ENCODE measurements at regions not wholly inside any gene's neighbourhood (a gene's known extent, or its start where the extent isn't known, plus 50 kb on each side); places are given as distances from the start of the nearest gene placed in this dataset.

DNA sequence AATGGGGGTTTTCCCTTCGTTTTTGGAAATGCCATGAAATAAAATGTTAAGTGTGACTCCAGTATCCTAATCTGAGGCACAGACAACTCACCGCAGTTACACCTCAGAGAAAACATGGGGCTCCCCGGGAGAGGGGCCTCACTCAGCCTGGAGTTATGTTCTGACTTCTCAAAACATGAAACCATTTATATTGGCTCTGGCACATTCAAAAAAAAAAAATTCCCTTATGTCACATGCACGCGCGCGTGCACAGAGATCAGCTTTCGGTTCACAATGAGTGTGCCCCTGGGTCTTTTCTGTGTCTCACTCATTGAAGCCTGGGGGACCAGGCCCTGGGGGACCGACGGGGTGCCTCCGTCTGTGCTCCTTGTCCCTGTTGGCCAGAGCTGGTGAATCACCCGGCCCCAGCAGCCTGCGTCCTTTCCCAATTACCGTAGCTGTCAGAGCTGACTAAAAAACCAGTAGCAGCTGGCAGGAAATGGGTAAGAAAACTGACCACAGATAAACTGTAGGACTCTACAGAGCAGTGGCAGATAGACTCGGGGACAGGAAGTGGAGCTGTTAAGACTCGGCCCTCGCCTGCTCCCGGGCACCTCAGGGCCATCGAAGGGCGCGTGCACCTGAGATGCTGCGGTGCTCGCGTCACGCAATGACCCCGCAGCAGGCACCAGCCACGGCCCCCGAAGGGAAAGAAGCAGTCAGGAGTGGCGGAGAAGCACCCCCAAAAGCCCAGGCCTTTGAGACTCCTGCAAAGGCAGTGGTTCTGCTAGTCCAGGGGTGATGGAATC lies 138.3 kb upstream of the ID2 start:
- no peak for DNase-seq

DNA sequence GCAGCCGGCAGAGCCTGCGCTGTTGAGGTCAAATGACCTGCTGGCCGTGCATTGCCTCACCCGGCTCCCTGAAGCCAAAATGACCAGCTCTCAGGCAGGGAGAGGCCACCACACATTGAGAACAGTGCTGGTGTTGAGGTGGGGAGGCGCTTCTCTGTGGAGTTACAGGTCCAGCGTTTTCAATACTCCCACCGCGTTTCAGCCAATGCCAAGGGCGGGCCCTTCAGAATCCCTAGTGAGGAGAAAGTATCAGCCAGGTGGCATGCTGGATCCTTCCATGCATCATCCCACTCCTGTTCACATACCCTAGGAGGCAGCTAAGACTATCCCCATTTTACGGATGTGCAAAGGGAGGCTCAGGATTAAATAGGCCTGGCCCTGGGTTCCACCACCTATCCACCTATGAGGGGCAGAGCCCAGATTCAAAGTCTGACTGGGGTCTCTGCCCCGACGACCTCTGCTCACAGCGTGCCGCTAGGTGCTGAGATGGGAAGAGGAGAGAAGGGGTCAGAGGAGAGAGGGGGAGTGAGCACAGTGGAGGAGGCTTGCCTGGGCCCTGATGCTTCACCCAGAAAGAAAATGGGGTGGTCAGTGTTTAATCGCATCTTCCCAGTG lies 137.6 kb upstream of the ID2 start:
- DNase-seq, result no peak

DNA sequence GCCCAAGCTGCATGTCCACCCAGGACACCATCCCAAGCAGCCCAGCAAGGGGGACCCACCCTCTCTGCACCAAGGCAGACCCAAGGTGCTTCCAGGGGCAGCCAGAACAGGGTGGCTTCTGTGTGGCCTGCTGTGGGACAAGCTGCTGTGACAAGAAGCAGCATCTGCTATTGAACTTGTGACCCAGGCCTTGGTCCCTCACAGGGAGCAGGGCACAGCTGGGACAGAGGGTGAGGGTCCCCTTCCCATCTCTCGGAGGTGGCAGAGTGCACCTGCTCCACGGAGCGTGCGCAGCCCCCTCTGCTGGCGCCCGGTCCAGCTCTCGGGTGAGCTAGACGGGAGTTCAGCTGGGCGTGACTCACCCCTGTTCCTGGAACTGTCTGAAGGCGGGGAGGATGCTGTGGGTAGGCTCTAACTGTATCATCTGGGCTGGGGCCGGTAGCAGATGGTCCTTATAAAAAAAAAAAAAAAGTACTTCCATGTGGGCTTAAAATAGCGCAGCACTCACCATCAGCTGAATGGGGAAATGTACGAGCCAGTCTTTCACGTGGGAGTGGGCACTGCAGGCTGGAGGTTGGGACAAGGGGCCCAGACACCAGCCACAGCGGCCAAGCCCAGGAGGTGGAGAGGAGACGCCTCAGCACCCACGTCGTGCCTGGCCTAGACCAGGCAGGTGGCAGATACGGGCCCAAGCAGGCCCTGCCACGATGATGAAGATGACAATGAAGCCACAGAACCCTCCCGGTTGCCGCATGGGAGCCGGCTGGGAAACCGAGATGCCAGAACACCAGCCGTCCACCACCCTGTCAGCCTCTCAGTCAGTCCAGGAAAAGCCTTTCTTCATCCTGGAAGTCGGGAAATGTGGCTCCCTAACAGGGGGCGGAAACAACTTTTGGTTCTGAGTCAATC lies 136.8 kb upstream of the ID2 start:
- peak; percentile 29 for DNase-seq

DNA sequence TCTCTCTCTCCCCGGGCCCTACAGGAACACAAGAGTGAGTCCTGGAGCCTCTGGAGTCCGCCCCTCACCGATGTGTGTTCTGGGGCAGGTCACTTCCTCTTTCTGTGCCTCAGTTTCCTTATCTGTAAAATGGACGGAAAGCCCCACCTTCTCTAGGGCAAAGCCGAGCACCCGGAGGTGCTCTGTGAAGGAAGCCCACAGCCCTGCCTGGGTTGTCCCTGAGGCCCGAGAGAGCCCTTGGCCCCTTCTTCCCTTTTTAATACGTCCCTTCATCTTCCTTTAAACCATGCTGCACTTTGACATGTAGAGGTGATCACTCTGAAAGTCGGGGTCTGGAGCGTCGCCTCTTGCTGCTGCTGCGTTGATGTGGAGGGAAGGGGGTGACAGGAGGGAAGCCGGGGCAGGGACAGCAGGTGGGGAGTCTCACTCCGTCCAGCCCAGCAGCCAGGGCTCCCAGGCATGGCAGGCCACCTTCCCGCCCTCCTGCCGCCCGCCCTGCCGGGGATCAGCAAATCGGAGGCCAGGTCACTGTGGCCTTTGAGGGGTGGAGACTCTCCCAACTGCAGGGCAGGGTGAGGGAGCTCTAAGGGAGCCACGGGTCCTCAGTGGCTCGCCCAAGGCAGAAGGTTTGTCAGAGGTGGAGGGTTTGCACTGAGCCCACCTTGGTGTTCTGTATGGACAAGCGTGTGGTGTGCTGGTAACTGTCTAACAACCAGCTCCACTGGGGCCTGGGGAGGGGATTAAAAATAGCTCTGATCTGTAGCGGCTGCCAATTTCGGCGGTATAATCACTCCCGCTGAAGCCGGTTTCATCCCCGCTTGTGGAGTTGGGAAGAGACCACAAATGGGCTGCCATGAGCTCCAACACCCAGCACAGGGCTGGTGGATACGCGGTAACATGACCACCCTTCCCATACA lies 135.9 kb upstream of the ID2 start:
- DNase-seq, result no peak

DNA sequence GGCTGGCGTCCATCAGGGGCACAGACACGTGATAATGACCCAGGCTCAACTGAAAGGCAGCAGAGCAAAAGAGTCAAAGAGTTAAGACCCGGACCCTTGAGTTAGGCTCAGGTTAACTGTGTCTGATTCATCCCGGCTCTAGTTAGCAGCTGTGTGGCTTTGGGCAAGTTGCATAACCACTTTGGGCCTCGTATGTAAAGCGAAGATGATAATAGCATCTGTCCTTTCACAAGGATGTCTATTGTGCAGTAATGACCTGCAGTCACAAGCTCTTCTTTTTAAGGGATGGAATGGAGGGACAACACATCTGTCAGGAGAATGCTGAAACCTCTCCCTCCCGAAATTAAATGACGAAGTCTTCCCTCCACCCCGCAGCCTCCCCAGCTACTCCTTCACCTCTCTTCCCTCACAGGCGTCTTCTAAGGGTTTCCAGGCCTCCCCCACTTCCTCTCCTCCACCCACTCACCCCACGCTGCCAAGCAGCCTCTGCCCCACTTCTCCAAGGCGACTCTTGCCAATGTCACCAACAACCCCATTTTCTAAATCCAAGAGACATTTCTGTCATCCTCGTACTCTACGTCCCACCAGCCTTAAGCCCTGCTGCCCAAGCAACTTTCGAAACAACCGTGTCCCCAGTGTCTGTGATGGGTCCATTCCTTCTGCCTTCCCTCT lies 135.1 kb upstream of the ID2 start:
- DNase-seq, result no peak

DNA sequence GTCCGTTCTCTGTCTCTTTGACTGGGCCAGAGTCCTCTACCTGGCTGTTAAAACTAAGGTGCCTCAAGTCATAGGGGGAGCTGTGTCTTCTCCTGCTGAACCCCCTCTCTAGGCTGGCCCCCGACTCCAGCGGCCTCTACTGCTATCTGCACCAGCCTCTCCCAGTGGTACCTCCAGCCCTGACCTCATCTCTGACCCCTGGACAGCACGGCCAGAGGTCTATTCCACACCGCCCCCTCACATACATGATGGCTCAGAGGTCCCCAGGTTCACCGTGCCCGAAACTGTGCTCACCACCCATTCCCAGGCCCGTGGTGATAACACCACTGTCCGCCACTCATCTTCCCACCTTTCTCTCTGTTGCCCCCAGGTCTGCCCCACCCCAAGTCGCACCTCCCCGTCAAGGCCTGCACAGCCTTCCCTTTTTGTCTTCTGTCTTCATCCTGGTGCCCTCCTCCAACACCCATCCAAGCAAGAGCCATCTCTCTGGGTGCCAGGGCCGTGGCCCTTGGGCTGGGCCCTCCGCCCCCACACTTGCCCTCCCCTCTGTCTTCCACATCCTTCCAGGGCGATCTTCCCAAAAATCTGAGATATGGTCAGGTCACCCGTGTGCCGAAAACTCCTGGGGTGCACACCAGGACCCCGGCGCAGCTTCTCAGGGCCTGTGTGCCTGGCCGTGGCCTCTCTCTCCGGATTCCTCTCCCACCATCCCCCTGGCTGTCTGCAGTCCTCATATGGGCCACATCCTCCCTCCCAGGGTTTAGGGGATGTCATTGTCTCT lies 134.4 kb upstream of the ID2 start:
- no peak for DNase-seq

DNA sequence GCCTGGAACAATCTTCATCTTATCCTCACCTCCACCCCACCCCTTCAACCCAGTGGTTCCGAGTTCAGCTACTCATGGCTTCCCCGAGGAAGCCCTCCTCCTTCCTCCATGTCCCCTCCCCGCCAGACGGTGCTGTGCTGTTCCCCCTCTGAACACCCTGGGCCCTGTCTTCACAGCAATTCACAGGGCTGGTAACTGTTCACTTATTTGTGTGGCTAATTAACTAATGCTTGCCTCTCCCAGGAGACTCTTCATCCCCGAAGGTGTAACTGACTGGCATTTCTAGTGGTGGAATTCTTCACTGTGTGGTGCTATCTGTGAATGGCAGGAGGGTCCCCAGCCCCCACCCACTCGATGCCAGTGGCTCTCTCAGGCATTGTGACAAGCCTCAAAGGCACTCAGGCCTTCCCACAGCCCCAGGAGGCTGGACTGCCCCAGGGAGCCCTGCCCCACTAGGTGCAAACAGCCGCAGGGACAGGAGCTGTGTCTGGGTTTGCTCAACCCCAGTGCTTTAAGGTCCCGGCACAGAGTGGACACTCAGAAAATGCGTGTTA lies 133.7 kb upstream of the ID2 start:
- no peak for DNase-seq

DNA sequence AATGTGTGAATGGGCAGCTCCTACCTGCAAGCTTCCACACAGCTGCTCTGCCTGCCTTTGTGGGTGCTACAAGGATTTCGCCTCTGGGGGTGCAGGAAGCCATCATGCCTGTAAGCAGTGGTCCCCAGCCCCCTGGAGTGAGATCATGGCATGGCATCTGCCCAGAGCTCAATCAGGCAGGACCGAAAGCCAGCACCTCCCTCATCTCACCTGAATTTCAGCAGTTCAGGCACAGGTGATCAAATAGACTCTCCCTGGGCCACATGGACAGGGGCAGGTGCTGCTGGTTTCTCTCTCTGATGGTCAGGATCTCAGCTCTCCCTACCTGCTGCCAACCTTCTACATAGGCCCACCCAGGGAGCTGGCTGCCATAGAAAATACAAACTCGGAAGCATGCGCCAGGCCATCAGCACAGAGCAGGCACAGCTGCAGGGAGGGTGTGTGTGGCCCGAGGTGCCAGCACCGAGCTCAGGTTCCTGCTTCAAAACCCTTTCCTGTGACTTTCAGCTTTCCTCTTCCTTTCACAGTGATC lies 133.2 kb upstream of the ID2 start:
- DNase-seq, result peak; percentile 21

DNA sequence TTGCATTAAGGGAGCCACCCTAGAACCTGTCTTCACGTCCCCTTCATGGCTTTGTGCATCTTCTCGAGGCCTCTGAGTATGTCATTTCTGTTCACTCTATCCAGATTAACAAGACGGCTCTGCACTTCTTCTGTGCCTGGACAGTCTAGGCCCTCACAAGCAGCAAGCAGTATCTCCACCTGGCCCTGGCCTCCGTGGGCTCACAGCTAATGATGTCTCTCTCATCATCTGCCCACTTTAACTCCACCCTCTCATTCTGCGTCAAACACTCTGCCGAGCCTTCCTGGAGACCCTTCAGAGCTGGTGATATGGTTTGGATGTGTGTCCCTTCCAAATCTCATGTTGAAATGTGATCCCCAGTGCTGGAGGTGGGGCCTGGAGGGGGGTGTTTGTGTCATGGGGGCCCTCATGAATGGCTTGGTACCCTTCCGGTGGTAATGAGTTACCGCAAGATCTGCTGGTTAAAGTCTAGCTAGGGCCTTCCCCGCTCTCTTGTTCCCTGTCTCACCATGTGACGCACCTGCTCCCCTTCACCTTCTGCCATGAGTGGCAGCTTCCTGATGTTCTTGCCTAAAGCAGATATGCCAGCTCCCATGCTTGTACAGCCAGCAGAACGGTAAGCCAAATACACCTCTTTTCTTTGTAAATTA lies 132.5 kb upstream of the ID2 start:
- no peak for DNase-seq

DNA sequence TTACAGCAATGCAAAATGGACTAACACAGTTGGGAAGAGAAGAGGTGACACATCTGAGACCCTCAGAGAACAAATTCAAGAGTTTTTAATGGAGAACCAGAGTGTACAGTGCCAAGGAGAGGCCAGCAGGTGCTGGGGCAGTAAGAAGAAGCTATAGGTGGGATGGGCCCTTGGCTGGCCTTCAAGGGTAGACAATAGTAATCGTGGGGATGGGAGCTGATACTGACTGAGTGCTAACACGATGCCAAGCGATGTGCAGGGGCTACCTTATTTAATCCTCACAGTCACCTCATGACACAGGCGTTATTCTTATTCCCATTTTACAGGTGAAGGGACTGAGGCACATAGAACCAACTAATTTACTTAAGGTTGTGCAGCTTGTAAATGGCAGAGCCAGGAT lies 131.9 kb upstream of the ID2 start:
- DNase-seq, result no peak

DNA sequence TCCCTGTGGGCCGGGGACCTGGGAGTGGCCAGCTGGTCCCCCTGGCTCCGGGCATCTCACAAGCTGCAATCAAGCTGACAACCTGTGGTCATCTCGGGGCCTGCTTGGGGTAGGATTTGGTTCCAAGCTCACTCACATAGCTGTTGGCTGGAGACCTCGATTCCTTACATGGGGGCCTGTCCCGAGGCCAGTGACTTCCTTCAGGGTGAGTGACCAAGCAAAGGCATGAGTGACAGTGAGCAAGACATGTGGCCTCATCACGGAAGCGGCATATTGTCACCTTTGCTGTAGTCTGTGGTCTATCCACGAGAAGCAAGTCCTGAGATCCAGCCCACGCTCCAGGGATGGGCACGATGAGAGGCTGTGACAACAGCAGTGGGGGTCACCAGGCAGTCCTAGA lies 131.4 kb upstream of the ID2 start:
- DNase-seq, result no peak

DNA sequence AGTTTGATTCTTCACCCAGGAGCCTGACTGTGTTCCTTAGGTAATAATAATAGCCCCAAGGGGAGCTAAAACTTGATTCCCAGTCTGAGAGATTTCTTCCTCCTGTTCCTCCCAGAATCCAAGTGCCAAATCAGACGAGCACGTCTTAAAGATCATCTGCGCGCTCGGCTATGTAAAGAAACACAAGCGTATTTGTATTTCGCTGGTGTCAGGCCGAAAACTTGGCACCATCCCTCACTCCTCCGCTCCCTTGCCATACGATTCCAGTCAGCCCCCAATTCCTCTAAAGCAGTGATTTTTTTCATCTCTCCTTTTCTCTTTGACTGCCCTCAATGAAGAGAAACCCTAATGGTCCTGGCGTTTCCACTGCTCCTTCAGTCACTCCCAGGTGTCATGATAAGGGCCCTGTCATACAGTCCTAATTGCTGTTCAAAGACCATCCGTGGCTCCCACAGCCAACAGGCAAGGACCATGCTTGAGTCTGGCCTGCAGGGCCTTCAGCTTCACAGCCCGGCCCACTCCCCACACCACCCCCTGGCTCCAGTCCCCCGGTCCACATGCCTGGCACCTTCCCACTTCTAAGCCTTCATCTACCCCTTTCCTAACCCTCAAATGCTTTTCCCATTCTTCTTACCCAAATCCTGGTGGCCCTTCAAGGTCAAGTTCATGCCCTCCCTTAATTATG lies 130.8 kb upstream of the ID2 start:
- DNase-seq, result no peak

DNA sequence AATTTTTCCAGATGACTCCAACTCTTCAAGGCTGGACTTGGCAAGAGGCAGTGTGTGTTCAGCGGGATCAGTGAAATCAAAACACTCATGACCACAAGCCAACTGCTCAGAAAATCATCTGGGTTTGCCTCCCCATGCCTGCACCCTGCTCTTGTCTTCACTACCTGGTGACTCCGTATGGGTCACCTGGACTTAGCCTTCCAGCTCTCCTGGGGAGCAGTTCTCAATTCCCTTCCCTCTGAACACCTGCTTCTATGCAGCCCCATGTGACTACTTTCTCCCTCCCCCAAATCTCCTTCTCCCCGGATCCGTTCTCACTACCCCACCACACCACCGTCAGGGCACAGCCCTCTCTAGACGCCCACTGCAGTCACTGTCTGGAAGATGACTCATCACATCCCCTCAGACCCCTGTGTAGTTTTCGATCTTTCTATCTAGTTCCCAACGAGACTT lies 130.2 kb upstream of the ID2 start:
- no peak for DNase-seq

DNA sequence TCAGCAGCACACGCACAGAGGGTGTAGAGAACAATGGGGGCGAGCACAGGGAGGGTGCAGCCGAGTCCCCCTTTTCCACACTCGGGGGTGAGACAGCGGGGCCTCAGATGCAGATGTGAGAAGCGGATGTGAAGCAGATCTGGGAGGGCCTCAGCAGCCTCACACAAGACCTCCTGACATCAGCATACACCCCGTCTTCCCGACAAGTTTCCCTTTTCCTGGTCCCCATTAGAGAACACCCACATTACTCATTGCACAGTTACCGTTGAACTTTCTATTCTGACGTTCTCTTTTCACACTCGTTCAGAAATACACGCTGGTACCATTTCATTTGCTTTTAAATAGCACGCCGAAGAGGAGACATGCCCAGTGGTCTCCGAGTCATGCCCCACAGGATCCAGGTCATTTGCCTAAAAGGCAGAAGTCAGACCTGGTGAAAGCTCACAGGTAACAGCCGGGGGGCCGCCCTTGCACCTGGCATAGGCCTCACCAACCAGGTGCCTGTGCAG lies 129.5 kb upstream of the ID2 start:
- DNase-seq, result no peak

DNA sequence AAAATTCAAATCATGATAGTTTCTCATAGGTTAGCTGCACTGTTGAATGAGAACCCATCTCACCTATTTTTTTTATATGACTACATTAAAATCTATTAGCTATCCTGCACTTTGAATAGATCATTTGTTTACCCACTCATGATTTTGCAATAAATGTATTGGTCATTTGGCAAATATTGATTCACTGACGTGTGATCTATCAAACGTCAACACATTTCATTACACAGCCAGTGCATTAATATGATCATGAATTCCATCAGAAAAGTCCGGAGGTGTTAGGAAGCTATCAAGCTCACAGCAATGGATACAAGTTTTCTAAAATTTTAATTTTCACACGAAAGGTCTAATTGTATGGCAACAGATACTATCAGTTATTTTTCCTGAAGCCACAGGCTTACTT lies 128.2 kb upstream of the ID2 start:
- DNase-seq, result no peak

DNA sequence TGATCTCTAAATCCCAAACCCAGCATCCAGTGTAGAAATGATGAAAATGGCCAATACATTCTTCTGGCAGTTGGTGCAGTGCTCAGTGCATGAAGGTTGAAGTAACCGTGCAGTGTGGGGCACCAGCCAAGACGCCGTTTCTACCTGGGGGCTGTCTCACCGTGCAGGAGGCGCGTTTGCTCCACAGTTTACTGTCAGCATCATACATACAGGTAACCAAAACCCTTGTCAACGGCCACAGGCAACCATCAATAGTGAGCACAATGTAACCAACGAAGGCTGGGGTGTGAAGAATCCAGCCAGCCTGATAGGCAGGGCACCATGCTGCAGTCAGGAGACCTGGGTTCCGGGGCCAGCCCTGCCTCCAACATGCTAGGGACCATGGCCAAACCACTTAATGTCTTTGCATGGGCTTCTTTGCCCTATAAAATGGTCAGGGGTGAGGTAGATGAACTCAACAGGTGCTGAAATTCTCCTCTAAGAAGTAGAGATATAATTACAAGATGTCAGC lies 127.5 kb upstream of the ID2 start:
- DNase-seq, result no peak

DNA sequence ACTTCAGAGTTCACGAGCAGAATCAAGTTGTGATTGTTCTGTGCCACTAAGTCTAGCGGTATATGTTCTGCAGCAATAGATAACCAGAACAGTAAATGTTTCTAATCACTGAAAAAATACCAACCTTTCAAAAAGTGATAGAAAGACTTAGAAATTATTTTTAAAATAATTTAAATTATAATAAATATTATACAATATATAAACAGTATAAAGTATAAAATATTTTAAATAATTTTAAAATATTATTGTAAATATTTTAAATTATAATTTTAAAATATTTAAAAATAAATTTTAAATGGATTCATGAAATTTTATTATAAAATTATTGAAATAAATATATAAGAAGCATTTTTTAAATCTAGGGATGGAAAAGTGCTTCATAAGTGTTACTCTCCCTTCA lies 126.3 kb upstream of the ID2 start:
- DNase-seq, result no peak

DNA sequence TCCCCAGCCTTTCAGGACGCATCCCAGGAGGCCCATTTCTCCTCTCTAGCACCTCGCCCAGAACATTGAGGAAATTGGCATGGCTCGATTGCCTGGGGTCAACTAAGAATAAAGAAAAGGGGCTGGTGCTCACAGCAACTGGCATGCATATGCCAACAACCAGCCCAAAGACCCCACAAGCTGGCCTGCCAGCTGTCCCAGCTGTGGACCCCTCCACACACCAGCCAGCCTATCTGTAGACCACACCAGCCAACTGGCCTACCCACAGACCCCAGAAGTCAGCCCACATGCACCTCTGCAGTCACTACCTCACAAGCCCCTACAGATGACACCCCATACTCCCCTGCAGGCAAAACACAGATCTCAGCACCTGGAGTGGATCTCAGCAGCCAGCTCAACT lies 123.8 kb upstream of the ID2 start:
- DNase-seq, result no peak

DNA sequence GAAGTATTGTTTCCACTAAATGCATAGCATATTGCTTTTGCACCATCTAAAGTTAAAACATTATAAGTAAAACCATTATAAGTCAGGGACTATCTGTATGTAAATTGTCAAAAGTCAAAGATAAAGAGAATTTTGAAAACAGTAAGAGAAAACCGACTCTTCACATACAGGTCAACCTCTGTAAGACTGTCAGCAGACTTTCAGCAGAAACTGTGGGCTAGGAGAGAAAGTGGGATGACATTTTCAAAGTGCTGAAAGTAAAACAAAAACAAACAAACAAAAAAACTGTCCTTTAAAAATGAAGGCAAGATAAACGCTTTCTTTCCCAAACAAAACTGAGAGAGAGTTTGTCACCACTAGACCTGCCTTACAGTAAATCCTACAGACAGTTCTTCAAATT lies 122.9 kb upstream of the ID2 start:
- no peak for DNase-seq

All from NCI-H345 (cell line).